ENCODE measurements at regions not wholly inside any gene's neighbourhood (a gene's known extent, or its start where the extent isn't known, plus 50 kb on each side); places are given as distances from the start of the nearest gene placed in this dataset.

- ChIA-PET POLR2A (no interaction called here), CTCF (ENCODE audit: low intra/inter-chr PET ratio, low total read pairs) (no interaction called here)
- no peak overlapping the region for H2AFZ ChIP-seq (ENCODE audit: low read length)
- no peaks in the 10 kb centered on the region for H3K36me3 ChIP-seq (replicated peaks in 1 of 2; ENCODE audit: control insufficient read depth in 1 of 2, insufficient read depth in 2 of 2, low read length in 2 of 2)
- no peaks in the 10 kb centered on the region for H3K27me3 ChIP-seq (ENCODE audit: control insufficient read depth in 1 of 2, insufficient read depth in 2 of 2, low read length in 2 of 2)
- H3K4me3 ChIP-seq (replicated peaks in 1 of 3; ENCODE audit: insufficient read depth in 1 of 3, low read depth in 2 of 3, low read length in 3 of 3), result no peak overlapping the region
- 0% methylated on average over 1 of the region's 1 CpG for WGBS (ENCODE audit: low lambda C conversion rate)
- H3K79me2 ChIP-seq (ENCODE audit: insufficient read depth, low read length), result no peaks in the 10 kb centered on the region
- ATAC-seq (no peak), FAIRE-seq (no peak), DNase-seq (ENCODE audit: low spot score) (no peak)
- H4K20me1 ChIP-seq (ENCODE audit: insufficient read depth, low read length), result no peaks in the 10 kb centered on the region
- in situ Hi-C loops (cut with HindIII; ENCODE audit: extremely low pct_ligation_motif_present, low pct_unique_long_range_greater_than_20kb) (no loop called here), intact Hi-C loops (cut with micrococcal nuclease; ENCODE audit: unreplicated experiment) (no loop called here)
- BruUV-seq (replicated peaks), result no TSS peak
- TF ChIP-seq IKZF5 (CRISPR knock-in tag; IDR thresholded peaks at IDR 0.05) (no peak), ZNF605 (CRISPR knock-in tag; IDR thresholded peaks at IDR 0.05) (no peak), ISL2 (CRISPR knock-in tag; IDR thresholded peaks at IDR 0.05) (no peak), ZNF609 (CRISPR knock-in tag; IDR thresholded peaks at IDR 0.05; ENCODE audit: borderline replicate concordance) (no peak), RBM22 (optimal IDR thresholded peaks at IDR 0.05; ENCODE audit: low read length) (no peak), ESRRA (CRISPR knock-in tag; IDR thresholded peaks at IDR 0.05; ENCODE audit: low read depth) (no peak)
- H3K27ac ChIP-seq (ENCODE audit: extremely low read length, insufficient read depth, low read length), result no peak overlapping the region
- H3K4me2 ChIP-seq (ENCODE audit: low read depth, low read length), result no peak overlapping the region
- no peaks in the 10 kb centered on the region for H3K4me1 ChIP-seq (ENCODE audit: insufficient read depth, low read length)
- no peaks in the 10 kb centered on the region for H3K9me3 ChIP-seq (ENCODE audit: low read length)
- no peak overlapping the region for H3K9ac ChIP-seq (ENCODE audit: insufficient read depth, low read depth, low read length)
These were observed 162.2 kb upstream of the ITGA4 start for GRCh38 chr2:181294979-181295378.

Measured in HepG2 (cell line).